Chondrocyte (in vitro differentiated cells): ENCODE measurements at regions not wholly inside any gene's neighbourhood (a gene's known extent, or its start where the extent isn't known, plus 50 kb on each side); places are given as distances from the start of the nearest gene placed in this dataset.
A peak's percentile ranks its signal among the peaks of the same experiment; 100 is the strongest.

Experiments
- DNase-seq: peaks from one replicate; pipeline ENCODE4 v3.0.0; 2021; ENCODE audit warnings: mixed read lengths, low spot score
- H3K27ac Mint-ChIP-seq: one replicate; pipeline ENCODE4 v1.8.0; 2021; ENCODE audit warnings: mild to moderate bottlenecking, moderate library complexity, mixed read lengths; ENCODE audit not compliant: unreplicated experiment
- H3K27me3 Mint-ChIP-seq: 2 replicates; pipeline ENCODE4 v1.8.0; 2021; ENCODE audit warnings: low read depth, mixed read lengths
- H3K36me3 Mint-ChIP-seq: 2 replicates; pipeline ENCODE4 v1.8.0; 2021; ENCODE audit warnings: low read depth, mixed read lengths
- H3K4me1 Mint-ChIP-seq: 2 replicates; pipeline ENCODE4 v1.8.0; 2021; ENCODE audit warnings: low read depth, mild to moderate bottlenecking, mixed read lengths
- H3K4me3 Mint-ChIP-seq: one replicate; pipeline ENCODE4 v1.8.0; 2021; ENCODE audit warnings: mild to moderate bottlenecking, moderate library complexity, mixed read lengths; ENCODE audit not compliant: unreplicated experiment
- H3K9me3 Mint-ChIP-seq: 2 replicates; pipeline ENCODE4 v1.8.0; 2021; ENCODE audit warnings: low read depth, mixed read lengths
- CTCF ChIP-seq: fragments of 200-600 bp; sonication (generic); IDR thresholded peaks from 2 replicates; pipeline ENCODE4 v1.5.0; 2021; ENCODE audit warnings: antibody characterized with exemption, mild to moderate bottlenecking, moderate library complexity

- no peak for TF ChIP-seq CTCF
- no peak overlapping the region for H3K4me3 Mint-ChIP-seq
- H3K36me3 Mint-ChIP-seq = no peaks in the 10 kb centered on the region
- H3K4me1 Mint-ChIP-seq = peaks cover 12% of the 10 kb centered on the region
- H3K9me3 Mint-ChIP-seq = peaks cover 25% of the 10 kb centered on the region
- DNase-seq = no peak
- no peak overlapping the region for H3K27ac Mint-ChIP-seq
- peaks cover 10% of the 10 kb centered on the region for H3K27me3 Mint-ChIP-seq
Measured at GRCh38 chr18:78523850-78524249, 455.8 kb upstream of the SALL3 start.

GRCh38 chr18:78525366-78526111 lies 454.1 kb upstream of the SALL3 start:
- TF ChIP-seq CTCF = no peak
- H3K27me3 Mint-ChIP-seq = peaks cover 12% of the 10 kb centered on the region
- no peak for DNase-seq
- H3K4me1 Mint-ChIP-seq = peaks cover 12% of the 10 kb centered on the region
- no peak overlapping the region for H3K27ac Mint-ChIP-seq
- peaks cover 22% of the 10 kb centered on the region for H3K9me3 Mint-ChIP-seq
- H3K36me3 Mint-ChIP-seq = no peaks in the 10 kb centered on the region
- no peak overlapping the region for H3K4me3 Mint-ChIP-seq

- no peak for DNase-seq
- H3K9me3 Mint-ChIP-seq = peaks cover 16% of the 10 kb centered on the region
Measured at GRCh38 chr18:78526275-78526674, 453.3 kb upstream of the SALL3 start.

GRCh38 chr18:78526923-78527711 lies 452.5 kb upstream of the SALL3 start:
- H3K4me1 Mint-ChIP-seq = peaks cover 12% of the 10 kb centered on the region
- peaks cover 12% of the 10 kb centered on the region for H3K9me3 Mint-ChIP-seq
- H3K4me3 Mint-ChIP-seq = no peak overlapping the region

More at GRCh38 chr18:78526275-78526674, 453.3 kb upstream of the SALL3 start:
- H3K27me3 Mint-ChIP-seq = peaks cover 7% of the 10 kb centered on the region
- H3K36me3 Mint-ChIP-seq = no peaks in the 10 kb centered on the region
- peaks cover 12% of the 10 kb centered on the region for H3K4me1 Mint-ChIP-seq
- no peak overlapping the region for H3K4me3 Mint-ChIP-seq
- H3K27ac Mint-ChIP-seq = no peak overlapping the region
- TF ChIP-seq CTCF = no peak

More at GRCh38 chr18:78526923-78527711, 452.5 kb upstream of the SALL3 start:
- peaks cover 8% of the 10 kb centered on the region for H3K27me3 Mint-ChIP-seq
- H3K27ac Mint-ChIP-seq = peak overlapping the region; percentile 6
- TF ChIP-seq CTCF = no peak
- DNase-seq = no peak
- no peaks in the 10 kb centered on the region for H3K36me3 Mint-ChIP-seq
